ENCODE measurements at regions not wholly inside any gene's neighbourhood (a gene's known extent, or its start where the extent isn't known, plus 50 kb on each side); places are given as distances from the start of the nearest gene placed in this dataset.

GRCh38 chr17:14016858-14017257 is 52.4 kb upstream of the COX10 start:
- no peak for TF ChIP-seq CTCF (conservative IDR thresholded peaks at IDR 0.05)
- TF ChIP-seq ZFX (IDR thresholded peaks at IDR 0.05): no peak

All from C4-2B (cell line).